DMS 273 (cell line): ENCODE measurements at regions not wholly inside any gene's neighbourhood (a gene's known extent, or its start where the extent isn't known, plus 50 kb on each side); places are given as distances from the start of the nearest gene placed in this dataset.
"Not testable (repeated sequence)": the region's sequence is repeated elsewhere in the genome, so short reads cannot be mapped to it uniquely, and the experiment has no call there.

Source experiments
- DNase-seq: peaks from one replicate; lab custom pipeline; 2025; ENCODE audit not compliant: unreplicated experiment; lab: John Stamatoyannopoulos, UW

GRCh38 chr4:104002318-104002717, 282.5 kb upstream of the TACR3 start:
- not testable (repeated sequence) for DNase-seq

- peak; percentile 60 for DNase-seq
These were observed 279.0 kb upstream of the TACR3 start for GRCh38 chr4:103998756-103999155.

GRCh38 chr4:103996637-103997036, 276.9 kb upstream of the TACR3 start:
- DNase-seq = peak; percentile 20

- DNase-seq = peak; percentile 12
These were observed 276.3 kb upstream of the TACR3 start for GRCh38 chr4:103996064-103996463.

GRCh38 chr4:103994059-103994458, 274.3 kb upstream of the TACR3 start:
- DNase-seq = peak; percentile 6

GRCh38 chr4:103982454-103982853, 262.7 kb upstream of the TACR3 start:
- no peak for DNase-seq

- DNase-seq = no peak
These were observed 228.6 kb upstream of the TACR3 start for GRCh38 chr4:103948244-103949018.

GRCh38 chr4:103947617-103948016, 227.8 kb upstream of the TACR3 start:
- DNase-seq = no peak

- not testable (repeated sequence) for DNase-seq
These were observed 227.0 kb upstream of the TACR3 start for GRCh38 chr4:103946621-103947268.

- no peak for DNase-seq
These were observed 218.7 kb upstream of the TACR3 start for GRCh38 chr4:103938488-103938887.

- no peak for DNase-seq
These were observed 216.9 kb upstream of the TACR3 start for GRCh38 chr4:103936653-103937145.

GRCh38 chr4:103934178-103934789, 214.5 kb upstream of the TACR3 start:
- DNase-seq = peak; percentile 65

- no peak for DNase-seq
These were observed 208.6 kb upstream of the TACR3 start for GRCh38 chr4:103928370-103928769.

- no peak for DNase-seq
These were observed 203.8 kb upstream of the TACR3 start for GRCh38 chr4:103923551-103923950.

GRCh38 chr4:103918214-103918613, 198.4 kb upstream of the TACR3 start:
- DNase-seq = no peak

GRCh38 chr4:103915224-103915869, 195.6 kb upstream of the TACR3 start:
- peak; percentile 23 for DNase-seq

GRCh38 chr4:103907414-103907813, 187.6 kb upstream of the TACR3 start:
- no peak for DNase-seq

GRCh38 chr4:103904123-103904522, 184.3 kb upstream of the TACR3 start:
- no peak for DNase-seq

GRCh38 chr4:103902730-103903129, 182.9 kb upstream of the TACR3 start:
- DNase-seq = no peak

- DNase-seq = no peak
These were observed 176.2 kb upstream of the TACR3 start for GRCh38 chr4:103895876-103896465.

GRCh38 chr4:103892586-103892985, 172.8 kb upstream of the TACR3 start:
- no peak for DNase-seq
